ENCODE measurements at regions not wholly inside any gene's neighbourhood (a gene's known extent, or its start where the extent isn't known, plus 50 kb on each side); places are given as distances from the start of the nearest gene placed in this dataset.

DNA sequence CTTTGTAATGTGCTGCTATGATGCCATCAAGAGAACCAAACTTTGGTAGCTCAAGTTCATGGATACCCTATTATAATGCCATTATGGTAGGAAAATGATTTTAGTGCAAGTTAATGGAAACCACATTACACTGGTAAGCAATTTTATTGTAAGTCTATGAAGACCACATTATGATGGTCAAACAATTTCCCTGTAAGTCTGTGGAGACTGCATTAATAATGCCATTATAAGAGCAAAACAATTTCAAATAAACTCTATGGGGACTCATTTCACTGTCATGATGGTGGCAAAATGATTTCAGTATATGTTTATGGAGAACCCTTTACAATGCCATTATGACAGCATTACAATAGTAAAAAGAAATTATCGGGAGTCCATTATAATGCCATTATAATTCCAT is 602.0 kb upstream of the MEF2C start:
- FAIRE-seq = no peak
- TF ChIP-seq POLR2A (IDR thresholded peaks at IDR 0.05; ENCODE audit: low read depth, low read length) = no peak
- TF ChIP-seq TAF1 (IDR thresholded peaks at IDR 0.05; ENCODE audit: borderline replicate concordance, low read depth, low read length) = no peak
- no peak for TF ChIP-seq POLR2AphosphoS5 (IDR thresholded peaks at IDR 0.05; ENCODE audit: low read depth, low read length)

DNA sequence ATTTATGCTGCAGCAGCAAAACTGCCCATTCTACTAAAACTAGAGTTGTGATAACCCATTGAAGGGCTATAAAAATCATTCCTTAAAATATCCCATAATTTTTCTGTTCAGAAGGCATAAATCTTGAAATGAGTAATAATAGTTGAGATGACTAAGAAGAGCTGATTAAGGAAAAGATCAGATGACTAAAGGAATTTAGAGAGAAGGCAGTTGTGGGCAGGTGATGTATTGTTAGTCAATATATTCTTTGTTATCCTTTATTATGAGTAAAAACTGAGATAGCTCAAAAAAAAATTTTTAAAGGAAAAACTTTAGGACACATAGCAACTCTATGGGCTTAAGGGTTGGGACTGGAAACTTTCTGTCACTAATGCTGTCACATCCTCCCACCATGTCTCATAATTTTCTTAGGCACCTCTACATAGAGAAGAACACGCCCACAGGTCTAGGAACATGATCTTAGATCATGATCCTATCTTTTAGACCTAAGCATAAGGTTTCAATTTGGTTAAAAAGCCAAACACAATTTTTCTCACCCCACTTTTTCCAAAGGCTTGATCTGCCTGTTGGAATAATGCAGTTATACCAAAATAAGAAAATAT is 597.5 kb upstream of the MEF2C start:
- FAIRE-seq = no peak
- TF ChIP-seq TAF1 (IDR thresholded peaks at IDR 0.05; ENCODE audit: borderline replicate concordance, low read depth, low read length) (no peak), POLR2A (IDR thresholded peaks at IDR 0.05; ENCODE audit: low read depth, low read length) (no peak), POLR2AphosphoS5 (IDR thresholded peaks at IDR 0.05; ENCODE audit: low read depth, low read length) (no peak)
- DNase-seq (ENCODE audit: insufficient read length) = no peak

More for the DNA sequence above, 602.0 kb upstream of the MEF2C start:
- DNase-seq (ENCODE audit: insufficient read length) = no peak

DNA sequence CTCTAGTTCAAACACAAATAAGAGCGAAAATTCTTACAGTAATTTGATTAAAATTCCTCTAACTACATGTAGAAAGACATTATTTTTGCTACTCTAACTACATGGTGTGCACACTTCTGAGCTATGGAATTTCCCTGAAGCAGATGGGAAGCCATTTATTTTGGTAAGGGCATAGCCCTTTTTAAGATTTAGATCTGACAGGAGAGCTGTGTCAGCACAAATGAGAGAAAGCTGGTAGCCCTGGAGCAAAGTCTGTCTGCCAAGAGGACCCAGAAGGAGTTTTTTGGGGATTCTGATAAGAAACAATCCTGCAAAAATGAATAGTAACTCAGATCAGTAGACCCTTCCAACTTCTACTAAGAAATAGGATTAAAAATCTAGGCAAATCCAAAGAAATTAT is 595.9 kb upstream of the MEF2C start:
- TF ChIP-seq TAF1 (IDR thresholded peaks at IDR 0.05; ENCODE audit: borderline replicate concordance, low read depth, low read length) = no peak
- TF ChIP-seq POLR2A (IDR thresholded peaks at IDR 0.05; ENCODE audit: low read depth, low read length) = no peak
- no peak for TF ChIP-seq POLR2AphosphoS5 (IDR thresholded peaks at IDR 0.05; ENCODE audit: low read depth, low read length)
- FAIRE-seq = no peak
- no peak for DNase-seq (ENCODE audit: insufficient read length)

DNA sequence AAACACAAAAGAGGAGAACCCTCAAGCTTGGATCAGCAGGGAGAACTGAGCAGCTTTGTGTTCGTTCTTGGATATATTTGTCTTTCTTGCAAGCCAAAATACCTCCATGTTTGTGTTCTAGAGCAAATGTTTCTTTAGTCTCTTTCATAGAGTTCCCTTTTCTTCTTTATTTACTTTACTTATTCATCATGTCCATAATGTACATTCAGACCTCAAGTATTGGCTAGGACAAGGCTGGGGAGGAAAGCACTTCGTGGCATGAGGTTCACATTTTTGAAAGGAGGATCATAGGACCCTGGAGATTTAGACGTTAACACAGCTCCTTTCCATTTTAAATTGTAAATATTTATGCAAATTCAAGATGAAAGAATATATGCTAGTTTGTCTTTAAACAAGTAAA is 590.2 kb upstream of the MEF2C start:
- DNase-seq (ENCODE audit: insufficient read length) (no peak), FAIRE-seq (no peak)
- TF ChIP-seq POLR2A (IDR thresholded peaks at IDR 0.05; ENCODE audit: low read depth, low read length) = no peak
- TF ChIP-seq POLR2AphosphoS5 (IDR thresholded peaks at IDR 0.05; ENCODE audit: low read depth, low read length) = no peak
- no peak for TF ChIP-seq TAF1 (IDR thresholded peaks at IDR 0.05; ENCODE audit: borderline replicate concordance, low read depth, low read length)

DNA sequence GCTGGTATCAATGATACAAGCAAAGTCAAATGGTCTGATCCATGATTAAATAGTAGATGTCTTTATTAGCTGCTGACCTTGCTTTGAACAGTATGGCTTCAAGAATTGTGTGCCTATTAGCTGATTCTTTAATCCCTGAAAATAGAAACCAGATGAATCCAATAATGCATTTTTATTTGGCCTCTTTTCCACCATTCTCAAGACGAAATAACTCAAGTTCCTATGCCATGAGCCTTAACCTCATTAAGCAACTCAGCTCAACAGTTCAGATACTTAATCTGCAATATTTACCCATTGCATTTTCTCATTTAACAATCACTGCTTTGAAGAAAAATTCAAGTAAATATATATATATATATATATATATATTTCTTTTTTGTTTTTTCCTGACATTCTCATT is 588.6 kb upstream of the MEF2C start:
- DNase-seq (ENCODE audit: insufficient read length) (no peak), FAIRE-seq (no peak)
- TF ChIP-seq POLR2A (IDR thresholded peaks at IDR 0.05; ENCODE audit: low read depth, low read length) (no peak), POLR2AphosphoS5 (IDR thresholded peaks at IDR 0.05; ENCODE audit: low read depth, low read length) (no peak), TAF1 (IDR thresholded peaks at IDR 0.05; ENCODE audit: borderline replicate concordance, low read depth, low read length) (no peak)

DNA sequence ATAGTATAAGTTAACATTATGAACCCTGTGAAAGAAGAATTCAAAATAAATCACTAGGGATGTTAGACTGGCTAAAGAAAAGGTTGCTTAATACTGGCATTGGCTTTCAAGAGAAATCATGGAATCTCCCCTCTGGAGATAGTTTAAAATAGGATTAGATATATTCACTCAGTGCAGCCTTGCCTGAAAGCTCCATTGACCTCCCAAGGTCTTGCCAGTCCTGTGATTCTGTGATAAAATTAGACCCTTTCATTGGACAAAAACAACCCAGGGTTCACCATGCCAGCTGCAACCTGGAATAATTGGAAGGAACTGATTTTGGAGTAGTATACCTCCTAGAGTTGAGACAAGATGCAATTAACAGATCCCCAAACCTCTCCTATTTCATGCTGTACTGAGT is 588.1 kb upstream of the MEF2C start:
- TF ChIP-seq TAF1 (IDR thresholded peaks at IDR 0.05; ENCODE audit: borderline replicate concordance, low read depth, low read length) = no peak
- no peak for TF ChIP-seq POLR2A (IDR thresholded peaks at IDR 0.05; ENCODE audit: low read depth, low read length)
- TF ChIP-seq POLR2AphosphoS5 (IDR thresholded peaks at IDR 0.05; ENCODE audit: low read depth, low read length) = no peak
- no peak for DNase-seq (ENCODE audit: insufficient read length)
- no peak for FAIRE-seq

DNA sequence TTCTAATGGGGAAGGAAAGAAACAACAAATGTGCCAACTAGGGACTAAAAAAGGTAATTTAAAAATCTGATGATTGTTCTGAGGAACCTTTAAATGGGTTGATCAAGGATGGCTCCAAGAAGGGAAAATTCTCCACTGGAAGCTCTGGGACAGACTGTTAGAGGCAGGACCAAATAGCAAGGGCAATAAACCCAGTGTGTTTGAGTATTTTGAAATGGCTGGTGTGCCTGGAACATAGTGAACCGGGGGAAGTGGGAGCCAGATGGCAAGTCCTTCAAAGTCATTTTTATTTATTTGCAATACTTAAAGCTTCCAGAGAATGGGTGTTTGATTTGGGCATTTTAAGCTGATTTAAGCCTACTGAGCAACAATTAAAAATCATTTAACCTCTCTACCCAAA is 587.7 kb upstream of the MEF2C start:
- TF ChIP-seq TAF1 (IDR thresholded peaks at IDR 0.05; ENCODE audit: borderline replicate concordance, low read depth, low read length) = no peak
- TF ChIP-seq POLR2AphosphoS5 (IDR thresholded peaks at IDR 0.05; ENCODE audit: low read depth, low read length) = no peak
- TF ChIP-seq POLR2A (IDR thresholded peaks at IDR 0.05; ENCODE audit: low read depth, low read length) = no peak
- FAIRE-seq = no peak
- no peak for DNase-seq (ENCODE audit: insufficient read length)

DNA sequence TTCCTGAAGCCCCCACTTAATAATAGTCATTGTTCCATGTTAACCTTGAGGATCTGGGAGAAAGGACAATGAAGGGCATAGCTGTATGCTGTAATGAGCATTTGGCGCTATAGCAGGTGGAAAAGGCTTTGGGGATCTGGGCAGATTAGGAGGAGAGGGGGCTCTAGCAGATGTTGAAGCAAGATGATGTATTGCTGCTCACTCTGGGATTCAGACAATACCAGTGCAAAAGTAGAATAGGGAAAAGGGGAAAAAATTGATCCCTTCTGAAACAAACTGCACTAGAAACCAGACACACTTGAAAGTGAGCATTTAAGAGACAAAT is 575.3 kb upstream of the MEF2C start:
- DNase-seq (ENCODE audit: insufficient read length) (no peak), FAIRE-seq (no peak)
- no peak for TF ChIP-seq POLR2A (IDR thresholded peaks at IDR 0.05; ENCODE audit: low read depth, low read length)
- TF ChIP-seq TAF1 (IDR thresholded peaks at IDR 0.05; ENCODE audit: borderline replicate concordance, low read depth, low read length) = no peak
- TF ChIP-seq POLR2AphosphoS5 (IDR thresholded peaks at IDR 0.05; ENCODE audit: low read depth, low read length) = no peak

DNA sequence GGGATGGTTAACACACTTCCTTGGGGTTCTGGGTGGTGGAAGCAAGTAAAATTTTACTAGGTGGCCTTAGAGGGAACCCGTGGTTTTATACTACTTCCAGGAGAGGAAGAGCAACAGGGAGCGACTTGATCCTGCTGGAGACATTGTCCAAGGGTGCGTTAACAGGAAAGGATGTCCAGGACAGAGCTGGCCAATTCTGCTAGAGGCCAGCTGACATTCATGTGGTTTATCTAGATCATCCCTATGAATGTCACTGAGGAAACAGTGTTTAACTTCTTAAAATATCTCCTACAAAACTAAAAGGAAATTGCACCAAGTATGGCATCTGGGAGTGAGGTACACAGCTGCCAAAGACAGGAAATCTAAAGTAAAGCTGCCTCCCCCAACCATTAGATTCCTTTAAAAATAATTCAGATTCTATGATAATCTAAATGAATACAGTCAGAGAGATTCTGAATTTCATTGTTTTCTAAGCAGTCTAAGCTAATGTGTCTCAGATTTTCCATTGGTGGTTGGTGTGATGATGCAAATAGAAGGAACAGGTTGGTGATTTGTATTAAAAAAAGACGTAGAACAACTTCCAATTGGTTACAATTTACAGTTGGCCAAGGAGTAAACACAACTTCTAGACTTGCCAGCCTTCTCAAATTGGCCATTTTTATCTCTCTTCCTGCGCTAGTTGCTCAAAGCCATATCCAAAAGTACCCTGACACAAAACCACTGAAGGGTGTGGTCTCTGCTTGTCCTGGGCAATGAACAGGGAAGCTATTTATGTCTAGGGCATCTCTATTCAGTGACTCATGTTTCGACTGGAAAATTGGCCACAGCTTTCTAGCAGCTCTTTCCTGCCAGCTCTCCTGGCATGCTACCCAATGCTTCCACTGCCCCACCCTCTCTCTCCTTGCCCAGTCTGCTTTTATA is 574.7 kb upstream of the MEF2C start:
- FAIRE-seq = peak; percentile 30
- TF ChIP-seq TAF1 (IDR thresholded peaks at IDR 0.05; ENCODE audit: borderline replicate concordance, low read depth, low read length) = no peak
- TF ChIP-seq POLR2A (IDR thresholded peaks at IDR 0.05; ENCODE audit: low read depth, low read length) = no peak
- TF ChIP-seq POLR2AphosphoS5 (IDR thresholded peaks at IDR 0.05; ENCODE audit: low read depth, low read length) = no peak
- DNase-seq (ENCODE audit: insufficient read length) = no peak

DNA sequence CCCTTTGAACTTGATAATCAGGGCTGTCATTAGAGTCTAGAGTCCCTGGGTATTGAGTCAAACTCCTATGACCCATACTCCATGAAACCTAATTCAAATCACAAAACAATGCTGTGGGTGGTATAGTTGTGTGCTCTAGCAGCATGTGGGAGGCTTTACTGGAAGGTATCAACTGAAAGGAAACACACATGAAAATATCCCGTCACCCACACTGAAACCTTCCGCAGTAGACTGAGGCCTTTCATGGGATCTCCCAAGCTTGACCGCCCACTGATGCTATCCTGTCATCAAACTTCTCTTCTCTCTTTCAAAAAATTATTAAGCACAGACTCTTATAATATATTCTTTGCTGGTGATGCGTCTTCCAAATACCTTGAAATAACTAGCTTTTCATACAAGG is 569.1 kb upstream of the MEF2C start:
- no peak for TF ChIP-seq TAF1 (IDR thresholded peaks at IDR 0.05; ENCODE audit: borderline replicate concordance, low read depth, low read length)
- TF ChIP-seq POLR2AphosphoS5 (IDR thresholded peaks at IDR 0.05; ENCODE audit: low read depth, low read length) = no peak
- no peak for TF ChIP-seq POLR2A (IDR thresholded peaks at IDR 0.05; ENCODE audit: low read depth, low read length)
- FAIRE-seq = peak; percentile 78
- no peak for DNase-seq (ENCODE audit: insufficient read length)

DNA sequence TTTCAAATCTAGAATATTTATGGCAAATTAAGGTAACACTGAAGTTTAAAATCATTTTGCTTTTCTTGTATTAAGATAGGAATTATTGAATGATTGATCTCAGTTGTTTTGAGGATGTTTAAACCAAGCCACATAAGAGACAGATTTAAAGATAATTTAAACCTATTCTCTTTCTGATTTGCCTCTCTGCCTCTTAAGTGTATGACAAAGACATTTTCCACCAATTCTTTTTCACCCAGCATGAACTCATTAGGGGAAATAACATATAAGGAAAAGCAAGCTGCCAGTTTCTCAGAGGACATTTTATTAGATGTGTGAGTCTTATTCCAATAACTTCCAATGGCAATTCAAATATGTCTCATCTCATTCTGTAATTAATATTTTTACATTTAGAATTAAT is 568.3 kb upstream of the MEF2C start:
- DNase-seq (ENCODE audit: insufficient read length) (no peak), FAIRE-seq (no peak)
- TF ChIP-seq TAF1 (IDR thresholded peaks at IDR 0.05; ENCODE audit: borderline replicate concordance, low read depth, low read length) (no peak), POLR2A (IDR thresholded peaks at IDR 0.05; ENCODE audit: low read depth, low read length) (no peak), POLR2AphosphoS5 (IDR thresholded peaks at IDR 0.05; ENCODE audit: low read depth, low read length) (no peak)

DNA sequence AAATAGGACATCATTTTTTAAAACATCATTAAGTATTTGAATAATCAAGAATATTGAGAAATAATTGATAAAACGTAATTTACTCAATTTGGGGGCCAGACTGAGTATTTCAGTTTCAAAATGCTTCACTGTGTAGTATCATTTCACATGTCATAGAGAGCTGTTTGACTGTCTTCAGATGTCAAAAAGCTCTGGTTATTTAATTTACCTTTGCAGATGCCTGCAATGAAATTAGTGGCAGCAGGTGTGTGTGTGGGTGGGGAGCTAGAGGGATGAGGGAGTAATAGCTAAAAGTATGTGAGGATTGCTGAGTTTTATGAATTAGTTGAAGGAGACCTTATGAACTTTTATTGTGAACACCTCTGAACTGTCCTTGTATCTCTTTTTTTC is 567.2 kb upstream of the MEF2C start:
- peak; percentile 48 for FAIRE-seq
- TF ChIP-seq POLR2AphosphoS5 (IDR thresholded peaks at IDR 0.05; ENCODE audit: low read depth, low read length) = no peak
- no peak for TF ChIP-seq TAF1 (IDR thresholded peaks at IDR 0.05; ENCODE audit: borderline replicate concordance, low read depth, low read length)
- TF ChIP-seq POLR2A (IDR thresholded peaks at IDR 0.05; ENCODE audit: low read depth, low read length) = no peak

More for the DNA sequence above, 567.2 kb upstream of the MEF2C start:
- DNase-seq (ENCODE audit: insufficient read length) = no peak

Measured in GM12892 (cell line).